Suprapubic skin (tissue), 4 donors: ENCODE measurements at regions not wholly inside any gene's neighbourhood (a gene's known extent, or its start where the extent isn't known, plus 50 kb on each side); places are given as distances from the start of the nearest gene placed in this dataset.

ENCODE experiments used
- CTCF ChIP-seq, 2 donors: fragments of 200-600 bp in 1 of 2; fragments of 450-650 bp in 1 of 2; sonication (generic) in 1 of 2; IDR thresholded peaks; one replicate each; pipeline ENCODE4 v1.5.1; 2016 to 2019; ENCODE audit warnings: antibody characterized with exemption in 2 of 2, mild to moderate bottlenecking in 1 of 2, moderate library complexity in 1 of 2
- EP300 ChIP-seq: sonication (generic); formaldehyde crosslinking; IDR thresholded peaks from one replicate; pipeline ENCODE4 v1.6.1; 2017; ENCODE audit warnings: antibody characterized with exemption
- POLR2A ChIP-seq, 2 donors: fragments of 450-650 bp; IDR thresholded peaks; one replicate each; pipeline ENCODE4 v1.6.1; 2017; ENCODE audit warnings: antibody characterized with exemption in 2 of 2, mild to moderate bottlenecking in 2 of 2, moderate library complexity in 2 of 2
- POLR2AphosphoS5 ChIP-seq, 3 donors: sonication (generic); formaldehyde crosslinking; IDR thresholded peaks; one replicate each; pipeline ENCODE4 v1.6.1; 2017; ENCODE audit warnings: antibody characterized with exemption in 3 of 3

GRCh38 chr17:13129356-13129755, 111.5 kb upstream of the ELAC2 start:
- TF ChIP-seq POLR2A (IDR thresholded peaks at IDR 0.05) (no peak), CTCF (IDR thresholded peaks at IDR 0.05) (no peak), EP300 (no peak), POLR2AphosphoS5 (IDR thresholded peaks at IDR 0.05) (no peak)
